ENCODE measurements at regions not wholly inside any gene's neighbourhood (a gene's known extent, or its start where the extent isn't known, plus 50 kb on each side); places are given as distances from the start of the nearest gene placed in this dataset.

DNA sequence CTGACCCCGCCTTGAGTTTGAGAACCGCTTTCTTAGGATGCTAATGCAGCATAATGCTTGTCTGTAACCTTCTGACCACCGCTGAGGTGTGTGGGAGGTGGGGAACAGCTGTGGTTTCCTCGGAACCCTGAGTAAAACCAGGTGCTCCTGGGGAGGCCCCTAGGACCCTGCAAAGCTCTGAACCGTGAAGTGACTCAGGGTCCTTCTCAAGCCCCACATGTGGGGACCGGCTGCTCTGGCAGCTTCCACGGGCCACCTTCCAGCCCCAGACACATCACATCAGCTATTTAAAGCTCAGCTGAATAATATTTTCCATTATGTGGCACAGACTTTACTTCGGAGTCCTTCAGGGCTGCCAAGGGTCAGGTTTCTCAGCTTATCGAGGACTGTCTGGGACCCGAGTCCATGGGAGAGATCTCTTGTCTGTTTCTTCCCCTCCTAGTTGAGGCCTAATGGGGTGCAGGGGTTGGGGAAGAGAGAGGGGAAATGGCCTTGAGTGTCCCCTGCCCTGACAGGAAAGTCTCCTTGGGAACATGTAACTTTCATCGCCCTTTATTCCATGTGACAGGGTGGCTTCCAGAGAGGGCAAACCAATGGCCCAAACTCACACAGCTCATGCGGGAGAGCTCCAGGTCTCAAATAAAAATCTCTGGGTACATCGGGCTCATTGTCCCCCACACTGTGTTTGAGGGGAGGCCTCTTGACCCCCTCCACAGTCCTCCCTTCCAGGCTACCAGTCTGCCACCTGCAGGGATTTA is 186.1 kb upstream of the SLC24A3 start:
- Histone ChIP-seq H3K4me1 (no peaks in the 10 kb centered on the region), H2AFZ (replicated peaks) (no peak overlapping the region), H3K9ac (no peak overlapping the region), H3K36me3 (no peaks in the 10 kb centered on the region), H3K79me2 (ENCODE audit: low read depth) (no peaks in the 10 kb centered on the region), H3K4me2 (no peak overlapping the region), H3K9me3 (ENCODE audit: low read depth) (no peaks in the 10 kb centered on the region), H3K27me3 (no peaks in the 10 kb centered on the region), H4K20me1 (ENCODE audit: low read depth) (no peaks in the 10 kb centered on the region), H3F3A (ENCODE audit: low read depth) (no peaks in the 10 kb centered on the region), H3K27ac (no peak overlapping the region), H3K4me3 (no peak overlapping the region)
- Mint-ChIP-seq H3K9me3 (no peaks in the 10 kb centered on the region), H3K4me1 (no peaks in the 10 kb centered on the region), H3K4me3 (no peak overlapping the region), H3K36me3 (no peaks in the 10 kb centered on the region), H3K27me3 (ENCODE audit: insufficient read depth, low read depth) (no peaks in the 10 kb centered on the region), H3K27ac (no peak overlapping the region)
- no peak for DNase-seq (ENCODE audit: low spot score)
- TF ChIP-seq EZH2 (IDR thresholded peaks at IDR 0.05) (no peak), EZH2phosphoT487 (IDR thresholded peaks at IDR 0.05) (no peak)
- TF ChIP-seq, protein P1, sequence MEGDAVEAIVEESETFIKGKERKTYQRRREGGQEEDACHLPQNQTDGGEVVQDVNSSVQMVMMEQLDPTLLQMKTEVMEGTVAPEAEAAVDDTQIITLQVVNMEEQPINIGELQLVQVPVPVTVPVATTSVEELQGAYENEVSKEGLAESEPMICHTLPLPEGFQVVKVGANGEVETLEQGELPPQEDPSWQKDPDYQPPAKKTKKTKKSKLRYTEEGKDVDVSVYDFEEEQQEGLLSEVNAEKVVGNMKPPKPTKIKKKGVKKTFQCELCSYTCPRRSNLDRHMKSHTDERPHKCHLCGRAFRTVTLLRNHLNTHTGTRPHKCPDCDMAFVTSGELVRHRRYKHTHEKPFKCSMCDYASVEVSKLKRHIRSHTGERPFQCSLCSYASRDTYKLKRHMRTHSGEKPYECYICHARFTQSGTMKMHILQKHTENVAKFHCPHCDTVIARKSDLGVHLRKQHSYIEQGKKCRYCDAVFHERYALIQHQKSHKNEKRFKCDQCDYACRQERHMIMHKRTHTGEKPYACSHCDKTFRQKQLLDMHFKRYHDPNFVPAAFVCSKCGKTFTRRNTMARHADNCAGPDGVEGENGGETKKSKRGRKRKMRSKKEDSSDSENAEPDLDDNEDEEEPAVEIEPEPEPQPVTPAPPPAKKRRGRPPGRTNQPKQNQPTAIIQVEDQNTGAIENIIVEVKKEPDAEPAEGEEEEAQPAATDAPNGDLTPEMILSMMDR (IDR thresholded peaks at IDR 0.05): no peak

DNA sequence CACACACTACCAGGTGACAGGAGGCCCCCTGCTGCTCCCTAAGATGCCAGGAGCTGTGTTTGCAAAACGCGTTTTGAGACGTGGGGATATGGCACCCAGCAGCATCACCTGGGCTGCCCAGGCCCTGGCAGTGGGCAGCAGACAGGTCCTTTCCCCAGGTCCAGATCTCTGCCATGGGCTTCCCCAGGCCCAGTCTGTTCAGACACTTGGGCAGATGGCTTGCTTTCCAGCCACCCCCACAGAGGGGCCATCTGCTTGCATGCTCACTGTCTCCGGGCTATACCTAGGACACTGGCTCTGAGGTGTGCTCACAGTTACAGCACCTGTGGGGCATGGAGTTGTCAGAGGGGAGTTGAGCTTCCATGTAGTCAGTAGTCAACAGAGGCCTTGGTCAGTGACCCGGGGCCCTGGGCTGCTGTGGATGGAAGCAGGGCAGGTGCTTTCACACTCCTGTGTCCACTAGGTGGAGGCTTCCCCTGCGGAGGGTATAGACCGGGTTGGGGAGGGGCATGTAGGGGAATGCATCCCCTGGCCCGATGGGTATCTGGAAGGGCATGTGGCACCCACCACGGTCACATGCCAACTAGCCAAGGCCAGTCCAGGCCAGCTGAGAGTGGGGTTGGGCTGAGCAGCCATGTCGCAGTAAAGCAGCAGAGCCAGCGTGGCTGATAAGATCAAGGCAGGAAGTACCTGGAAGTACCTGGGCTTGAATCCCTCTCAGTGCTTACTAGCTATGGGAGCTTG is 185.4 kb upstream of the SLC24A3 start:
- H3K27ac ChIP-seq: no peak overlapping the region
- Mint-ChIP-seq H3K4me3 (no peak overlapping the region), H3K27me3 (ENCODE audit: insufficient read depth, low read depth) (no peaks in the 10 kb centered on the region), H3K4me1 (no peaks in the 10 kb centered on the region), H3K9me3 (no peaks in the 10 kb centered on the region), H3K27ac (no peak overlapping the region), H3K36me3 (no peaks in the 10 kb centered on the region)
- H4K20me1 ChIP-seq (ENCODE audit: low read depth): no peaks in the 10 kb centered on the region
- no peaks in the 10 kb centered on the region for H3F3A ChIP-seq (ENCODE audit: low read depth)
- no peak overlapping the region for H3K9ac ChIP-seq
- H3K4me3 ChIP-seq: no peak overlapping the region
- peak; percentile 2 for DNase-seq (ENCODE audit: low spot score)
- no peaks in the 10 kb centered on the region for H3K4me1 ChIP-seq
- no peak overlapping the region for H2AFZ ChIP-seq (replicated peaks)
- no peaks in the 10 kb centered on the region for H3K79me2 ChIP-seq (ENCODE audit: low read depth)
- H3K36me3 ChIP-seq: no peaks in the 10 kb centered on the region
- no peak overlapping the region for H3K4me2 ChIP-seq
- TF ChIP-seq EZH2phosphoT487 (IDR thresholded peaks at IDR 0.05): no peak
- no peak for TF ChIP-seq EZH2 (IDR thresholded peaks at IDR 0.05)
- TF ChIP-seq, protein P1 (IDR thresholded peaks at IDR 0.05): peak; percentile 4
- no peaks in the 10 kb centered on the region for H3K9me3 ChIP-seq (ENCODE audit: low read depth)
- no peaks in the 10 kb centered on the region for H3K27me3 ChIP-seq

DNA sequence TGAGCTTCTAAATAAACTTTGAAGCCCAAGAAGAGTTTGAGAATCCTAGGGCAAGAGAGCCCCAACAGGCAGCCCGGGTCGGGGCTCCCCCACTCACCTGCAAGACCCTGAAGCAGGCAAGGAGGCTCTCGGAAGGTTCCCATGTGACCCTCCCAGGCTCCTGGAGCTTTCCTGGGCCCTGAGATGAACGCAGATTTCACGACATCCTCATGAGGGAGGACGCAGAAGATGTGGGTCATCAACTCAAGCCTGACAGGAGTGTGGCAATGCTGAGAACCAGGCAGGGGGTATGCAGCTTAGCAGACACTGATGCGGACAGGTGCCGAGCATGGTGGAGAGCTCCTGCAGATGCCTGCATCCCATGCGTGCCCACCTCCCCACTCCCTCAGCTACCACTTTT is 184.5 kb upstream of the SLC24A3 start:
- no peak overlapping the region for H3K27ac Mint-ChIP-seq
- no peaks in the 10 kb centered on the region for H3K4me1 Mint-ChIP-seq
- no peaks in the 10 kb centered on the region for H3K36me3 Mint-ChIP-seq

More for the DNA sequence above, 184.5 kb upstream of the SLC24A3 start:
- H3K4me3 ChIP-seq: no peak overlapping the region
- H3K27me3 ChIP-seq: no peaks in the 10 kb centered on the region
- H2AFZ ChIP-seq (replicated peaks): no peak overlapping the region
- DNase-seq (ENCODE audit: low spot score): no peak
- H3F3A ChIP-seq (ENCODE audit: low read depth): no peaks in the 10 kb centered on the region
- no peaks in the 10 kb centered on the region for H3K9me3 ChIP-seq (ENCODE audit: low read depth)
- no peaks in the 10 kb centered on the region for H3K4me1 ChIP-seq
- no peaks in the 10 kb centered on the region for H3K79me2 ChIP-seq (ENCODE audit: low read depth)
- TF ChIP-seq EZH2 (IDR thresholded peaks at IDR 0.05) (no peak), EZH2phosphoT487 (IDR thresholded peaks at IDR 0.05) (no peak)
- TF ChIP-seq, protein P1 (IDR thresholded peaks at IDR 0.05): no peak
- Mint-ChIP-seq H3K4me3 (no peak overlapping the region), H3K27me3 (ENCODE audit: insufficient read depth, low read depth) (peaks cover 2% of the 10 kb centered on the region), H3K9me3 (no peaks in the 10 kb centered on the region)
- H4K20me1 ChIP-seq (ENCODE audit: low read depth): no peaks in the 10 kb centered on the region
- H3K4me2 ChIP-seq: no peak overlapping the region
- H3K27ac ChIP-seq: no peak overlapping the region
- H3K9ac ChIP-seq: no peak overlapping the region
- no peaks in the 10 kb centered on the region for H3K36me3 ChIP-seq
